HepG2 (cell line): ENCODE measurements at regions not wholly inside any gene's neighbourhood (a gene's known extent, or its start where the extent isn't known, plus 50 kb on each side); places are given as distances from the start of the nearest gene placed in this dataset.

Experiments
- ATAC-seq: fragments of 200-7000 bp; cut with Tn5 transposase; 3 replicates; pipeline ENCODE4 v1.9.1; 2020; ENCODE audit warnings: mild to moderate bottlenecking, moderate library complexity
- BruUV-seq: library from RNA; stranded (reverse); fragments of 400-500 nt; replicated peaks from 2 replicates; lab custom pipeline; 2021; lab: Mats Ljungman, UMichigan
- CTCF ChIA-PET: fragments of 300-600 bp; formaldehyde crosslinking; extraction: SDS; loops from one replicate; lab custom pipeline; 2021; ENCODE audit warnings: low total read pairs, inconsistent platforms, low intra/inter-chr PET ratio; lab: Yijun Ruan, JAX
- POLR2A ChIA-PET: fragments of 350-600 bp; sonication (Branson Sonifier 250); formaldehyde crosslinking; loops from one replicate; lab custom pipeline; 2020; ENCODE audit warnings: antibody characterized with exemption, inconsistent platforms; lab: Yijun Ruan, JAX
- DNase-seq: peaks from one replicate; pipeline ENCODE4 v3.0.0-alpha.2; 2015; ENCODE audit warnings: low spot score
- FAIRE-seq: peaks from 3 replicates; lab custom pipeline; 2011; peaks lifted over from hg19 to GRCh38; lab: Jason Lieb, UNC
- H2AFZ ChIP-seq: one replicate; pipeline ENCODE4 v1.6.1; 2011; ENCODE audit warnings: low read length, inconsistent platforms
- H3K27ac ChIP-seq: fragments of 300-600 bp; 3 replicates; pipeline ENCODE4 v1.8.0; 2011; ENCODE audit warnings: mixed run types, mild to moderate bottlenecking, mixed read lengths, low read length, inconsistent platforms; ENCODE audit not compliant: insufficient read depth; ENCODE audit errors: extremely low read length
- H3K27me3 ChIP-seq, 2 experiments: fragments of 200-600 bp in 1 of 2; 2 replicates in 1 of 2; 3 replicates in 1 of 2; pipeline versions ENCODE4 v1.6.0 to v1.8.0; 2011; ENCODE audit warnings: low read length in 2 of 2, mild to moderate bottlenecking in 2 of 2, moderate library complexity in 2 of 2, inconsistent platforms in 1 of 2; ENCODE audit not compliant: insufficient read depth in 2 of 2, control insufficient read depth in 1 of 2
- H3K36me3 ChIP-seq, 2 experiments: fragments of 200-600 bp in 1 of 2; replicated peaks in 1 of 2; 2 replicates in 1 of 2; 3 replicates in 1 of 2; pipeline versions ENCODE4 v1.5.1 to v1.8.0; 2011; ENCODE audit warnings: low read length in 2 of 2, inconsistent platforms in 1 of 2; ENCODE audit not compliant: insufficient read depth in 2 of 2, control insufficient read depth in 1 of 2
- H3K4me1 ChIP-seq: 2 replicates; pipeline ENCODE4 v1.5.1; 2012; ENCODE audit warnings: low read length, inconsistent platforms; ENCODE audit not compliant: insufficient read depth
- H3K4me2 ChIP-seq: 2 replicates; pipeline ENCODE4 v1.6.0; 2011; ENCODE audit warnings: low read depth, low read length, inconsistent platforms
- H3K4me3 ChIP-seq, 3 experiments: fragments of 200-600 bp in 1 of 3; sonication (generic), shearing (Covaris generic) in 1 of 3; replicated peaks in 1 of 3; 2 replicates each; pipeline ENCODE4 v1.5.1; 2011 to 2016; ENCODE audit warnings: low read length in 3 of 3, inconsistent platforms in 2 of 3, low read depth in 2 of 3, mild to moderate bottlenecking in 2 of 3, control low read depth in 1 of 3, mixed read lengths in 1 of 3; ENCODE audit not compliant: insufficient read depth in 1 of 3
- H3K79me2 ChIP-seq: one replicate; pipeline ENCODE4 v1.6.1; 2011; ENCODE audit warnings: low read length, inconsistent platforms; ENCODE audit not compliant: insufficient read depth
- H3K9ac ChIP-seq: 2 replicates; pipeline ENCODE4 v1.6.0; 2011; ENCODE audit warnings: mild to moderate bottlenecking, low read depth, low read length, inconsistent platforms; ENCODE audit not compliant: insufficient read depth
- H3K9me3 ChIP-seq: 2 replicates; pipeline ENCODE4 v1.5.1; 2012; ENCODE audit warnings: mild to moderate bottlenecking, low read length
- H4K20me1 ChIP-seq: 2 replicates; pipeline ENCODE4 v1.6.0; 2011; ENCODE audit warnings: inconsistent platforms, mild to moderate bottlenecking, low read length, moderate library complexity; ENCODE audit not compliant: insufficient read depth
- GPN1 ChIP-seq: sonication (generic); formaldehyde crosslinking; IDR thresholded peaks from 2 replicates; pipeline ENCODE4 v1.5.1; 2020; ENCODE audit warnings: missing genetic modification reagents, borderline replicate concordance
- GZF1 ChIP-seq: sonication (generic); formaldehyde crosslinking; IDR thresholded peaks from 2 replicates; pipeline ENCODE4 v1.5.1; 2020; ENCODE audit warnings: mild to moderate bottlenecking, missing genetic modification reagents
- MBD4 ChIP-seq: IDR thresholded peaks from 2 replicates; pipeline ENCODE4 v1.6.1; 2012; ENCODE audit warnings: low read length, inconsistent platforms, borderline replicate concordance
- NFKBIZ ChIP-seq: IDR thresholded peaks from 2 replicates; pipeline ENCODE4 v1.6.1; 2018; ENCODE audit warnings: missing genetic modification reagents, missing compliant biosample characterization
- PHF5A ChIP-seq: IDR thresholded peaks from one replicate; pipeline ENCODE4 v1.6.1; 2018; ENCODE audit warnings: low read depth, missing genetic modification reagents; ENCODE audit not compliant: unreplicated experiment
- whole genome bisulfite sequencing: methylation state at CpG from one replicate; pipeline ENCODE4 v1.1.6; 2017; ENCODE audit warnings: low lambda C conversion rate; 5-methylcytosine and 5-hydroxymethylcytosine counted together
- in situ Hi-C: cut with HindIII; loops from 2 replicates; pipeline ENCODE4 v1.10.0; 2017; ENCODE audit warnings: low pct_unique_long_range_greater_than_20kb; ENCODE audit not compliant: extremely low pct_ligation_motif_present
- intact Hi-C: fragments of 100-400 bp; cut with micrococcal nuclease; formaldehyde crosslinking; loops from one replicate; pipeline ENCODE4 v1.10.0; 2022; ENCODE audit not compliant: unreplicated experiment
- TF ChIP-seq, protein P1 (sequence below): sonication (generic); formaldehyde crosslinking; IDR thresholded peaks from 2 replicates; pipeline ENCODE4 v1.4.0; 2020; ENCODE audit warnings: mild to moderate bottlenecking, low read depth, missing genetic modification reagents
- TF ChIP-seq, protein P2 (sequence below): sonication (generic); formaldehyde crosslinking; IDR thresholded peaks from 2 replicates; pipeline ENCODE4 v1.8.0; 2022; ENCODE audit warnings: missing genetic modification reagents, mild to moderate bottlenecking, borderline replicate concordance
- TF ChIP-seq, protein P3 (sequence below): sonication (generic); formaldehyde crosslinking; IDR thresholded peaks from 2 replicates; pipeline ENCODE4 v1.4.0; 2020; ENCODE audit warnings: missing genetic modification reagents, low read depth, mild to moderate bottlenecking, borderline replicate concordance

DNA sequence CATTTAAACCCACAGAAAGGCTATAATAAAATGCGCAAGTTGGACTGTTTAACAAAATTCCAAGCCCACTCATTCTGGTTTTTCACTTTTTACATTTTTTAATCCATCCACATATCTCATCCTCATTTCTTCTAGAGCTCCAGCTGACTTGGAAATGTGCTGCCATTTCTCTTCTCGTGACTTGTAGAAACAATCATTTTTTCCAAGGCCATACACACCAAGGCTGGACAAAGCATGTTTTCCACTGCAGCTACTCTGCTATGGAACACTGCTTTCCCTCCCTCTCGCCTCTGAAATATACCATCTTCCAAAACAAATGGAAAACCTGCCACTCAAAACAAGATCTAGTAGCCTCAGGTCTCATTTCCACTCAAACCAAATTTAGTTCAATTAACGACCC, 141.1 kb downstream of the ESM1 start:
- Histone ChIP-seq H3K79me2 (no peaks in the 10 kb centered on the region), H3K4me2 (no peak overlapping the region), H3K4me1 (no peaks in the 10 kb centered on the region), H3K4me3 (no peak overlapping the region), H4K20me1 (no peaks in the 10 kb centered on the region), H3K36me3 (no peaks in the 10 kb centered on the region), H3K9ac (no peak overlapping the region), H3K27me3 (no peaks in the 10 kb centered on the region; a peak in 1 of 5 replicates), H3K27ac (no peak overlapping the region), H2AFZ (no peak overlapping the region), H3K9me3 (no peaks in the 10 kb centered on the region)
- 2% methylated on average over 4 of the region's 4 CpGs for WGBS
- TF ChIP-seq, protein P1, sequence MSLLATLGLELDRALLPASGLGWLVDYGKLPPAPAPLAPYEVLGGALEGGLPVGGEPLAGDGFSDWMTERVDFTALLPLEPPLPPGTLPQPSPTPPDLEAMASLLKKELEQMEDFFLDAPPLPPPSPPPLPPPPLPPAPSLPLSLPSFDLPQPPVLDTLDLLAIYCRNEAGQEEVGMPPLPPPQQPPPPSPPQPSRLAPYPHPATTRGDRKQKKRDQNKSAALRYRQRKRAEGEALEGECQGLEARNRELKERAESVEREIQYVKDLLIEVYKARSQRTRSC (CRISPR knock-in tag) = no peak
- no peak for TF ChIP-seq PHF5A (CRISPR knock-in tag)
- no peak for TF ChIP-seq GPN1 (CRISPR knock-in tag)
- TF ChIP-seq, protein P2, sequence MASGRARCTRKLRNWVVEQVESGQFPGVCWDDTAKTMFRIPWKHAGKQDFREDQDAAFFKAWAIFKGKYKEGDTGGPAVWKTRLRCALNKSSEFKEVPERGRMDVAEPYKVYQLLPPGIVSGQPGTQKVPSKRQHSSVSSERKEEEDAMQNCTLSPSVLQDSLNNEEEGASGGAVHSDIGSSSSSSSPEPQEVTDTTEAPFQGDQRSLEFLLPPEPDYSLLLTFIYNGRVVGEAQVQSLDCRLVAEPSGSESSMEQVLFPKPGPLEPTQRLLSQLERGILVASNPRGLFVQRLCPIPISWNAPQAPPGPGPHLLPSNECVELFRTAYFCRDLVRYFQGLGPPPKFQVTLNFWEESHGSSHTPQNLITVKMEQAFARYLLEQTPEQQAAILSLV = no peak
- TF ChIP-seq GZF1 = no peak
- TF ChIP-seq, protein P3, sequence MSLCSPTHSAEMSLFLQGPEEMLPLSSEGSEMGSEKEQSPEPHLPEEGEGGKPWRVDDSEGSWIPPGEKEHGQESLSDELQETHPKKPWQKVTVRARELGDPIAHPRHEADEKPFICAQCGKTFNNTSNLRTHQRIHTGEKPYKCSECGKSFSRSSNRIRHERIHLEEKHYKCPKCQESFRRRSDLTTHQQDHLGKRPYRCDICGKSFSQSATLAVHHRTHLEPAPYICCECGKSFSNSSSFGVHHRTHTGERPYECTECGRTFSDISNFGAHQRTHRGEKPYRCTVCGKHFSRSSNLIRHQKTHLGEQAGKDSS (CRISPR knock-in tag) = no peak
- no peak for TF ChIP-seq MBD4
- no peak for TF ChIP-seq NFKBIZ (CRISPR knock-in tag)
- BruUV-seq = no TSS peak
- no peak for DNase-seq
- intact Hi-C loops = no loop called here
- ChIA-PET CTCF (interaction anchor here (3.0 kb wide), 1 partner anchor 327 kb away, joined by 25 read pairs; the partner anchor contains the start of gene SNX18), POLR2A (no interaction called here)
- FAIRE-seq = no peak
- ATAC-seq = no peak
- in situ Hi-C loops = no loop called here
